Right lobe of liver (tissue), 4 donors: ENCODE measurements at regions not wholly inside any gene's neighbourhood (a gene's known extent, or its start where the extent isn't known, plus 50 kb on each side); places are given as distances from the start of the nearest gene placed in this dataset.

Experiments
- POLR2A ChIP-seq: fragments of 450-650 bp; IDR thresholded peaks from one replicate; pipeline ENCODE4 v1.6.1; 2017; ENCODE audit warnings: antibody characterized with exemption, mild to moderate bottlenecking
- TF ChIP-seq, protein P1 (sequence below), 4 donors: fragments of 200-600 bp in 3 of 4; fragments of 450-650 bp in 1 of 4; IDR thresholded peaks; one replicate each; pipeline versions ENCODE4 v1.5.1 to v1.8.0; 2016 to 2022; ENCODE audit warnings: antibody characterized with exemption in 4 of 4, mild to moderate bottlenecking in 2 of 4
- donor health status: DM: no; HTN: no; CAD: no.
- donor health status: DM: no; HTN: no; CAD: no.
- donor health status: DM: no; HTN: yes; CAD: no.

DNA sequence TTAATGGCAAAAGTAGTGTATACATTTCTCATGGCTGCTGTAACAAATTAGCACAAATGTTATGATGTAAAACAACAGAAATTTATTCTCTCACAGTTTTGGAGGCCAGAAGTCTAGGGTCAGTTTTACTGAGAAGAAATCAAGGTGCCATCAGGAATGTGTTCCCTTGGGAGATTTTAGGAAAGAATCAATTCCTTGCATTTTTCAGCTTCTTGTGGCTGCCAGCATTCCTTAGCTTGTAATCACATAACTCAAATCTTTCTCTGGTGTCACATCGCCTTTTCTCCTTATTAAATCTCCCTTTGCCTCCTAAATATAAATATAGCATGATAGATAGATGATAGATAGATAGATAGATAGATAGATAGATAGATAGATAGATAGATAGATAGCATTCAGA is 307.0 kb upstream of the REG3G start:
- TF ChIP-seq, protein P1, sequence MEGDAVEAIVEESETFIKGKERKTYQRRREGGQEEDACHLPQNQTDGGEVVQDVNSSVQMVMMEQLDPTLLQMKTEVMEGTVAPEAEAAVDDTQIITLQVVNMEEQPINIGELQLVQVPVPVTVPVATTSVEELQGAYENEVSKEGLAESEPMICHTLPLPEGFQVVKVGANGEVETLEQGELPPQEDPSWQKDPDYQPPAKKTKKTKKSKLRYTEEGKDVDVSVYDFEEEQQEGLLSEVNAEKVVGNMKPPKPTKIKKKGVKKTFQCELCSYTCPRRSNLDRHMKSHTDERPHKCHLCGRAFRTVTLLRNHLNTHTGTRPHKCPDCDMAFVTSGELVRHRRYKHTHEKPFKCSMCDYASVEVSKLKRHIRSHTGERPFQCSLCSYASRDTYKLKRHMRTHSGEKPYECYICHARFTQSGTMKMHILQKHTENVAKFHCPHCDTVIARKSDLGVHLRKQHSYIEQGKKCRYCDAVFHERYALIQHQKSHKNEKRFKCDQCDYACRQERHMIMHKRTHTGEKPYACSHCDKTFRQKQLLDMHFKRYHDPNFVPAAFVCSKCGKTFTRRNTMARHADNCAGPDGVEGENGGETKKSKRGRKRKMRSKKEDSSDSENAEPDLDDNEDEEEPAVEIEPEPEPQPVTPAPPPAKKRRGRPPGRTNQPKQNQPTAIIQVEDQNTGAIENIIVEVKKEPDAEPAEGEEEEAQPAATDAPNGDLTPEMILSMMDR (IDR thresholded peaks at IDR 0.05), result no peak
- no peak for TF ChIP-seq POLR2A
